Neural crest cell (in vitro differentiated cells): ENCODE measurements at regions not wholly inside any gene's neighbourhood (a gene's known extent, or its start where the extent isn't known, plus 50 kb on each side); places are given as distances from the start of the nearest gene placed in this dataset.
A peak's percentile ranks its signal among the peaks of the same experiment; 100 is the strongest.
"Not testable (repeated sequence)": the region's sequence is repeated elsewhere in the genome, so short reads cannot be mapped to it uniquely, and the experiment has no call there.

Experiments used
- DNase-seq: peaks from one replicate; pipeline ENCODE4 v3.0.0; 2021; ENCODE audit warnings: low read depth, mixed read lengths, low spot score
- H3K27ac Mint-ChIP-seq: one replicate; pipeline ENCODE4 v1.8.0; 2021; ENCODE audit warnings: mild to moderate bottlenecking, mixed read lengths; ENCODE audit not compliant: unreplicated experiment
- H3K27me3 Mint-ChIP-seq: 2 replicates; pipeline ENCODE4 v1.8.0; 2021; ENCODE audit warnings: low read depth, mild to moderate bottlenecking, mixed read lengths
- H3K36me3 Mint-ChIP-seq: 2 replicates; pipeline ENCODE4 v1.8.0; 2021; ENCODE audit warnings: low read depth, mild to moderate bottlenecking, mixed read lengths
- H3K4me1 Mint-ChIP-seq: 2 replicates; pipeline ENCODE4 v1.8.0; 2021; ENCODE audit warnings: mixed read lengths
- H3K4me3 Mint-ChIP-seq: one replicate; pipeline ENCODE4 v1.8.0; 2021; ENCODE audit warnings: mild to moderate bottlenecking, mixed read lengths
- H3K9me3 Mint-ChIP-seq: 2 replicates; pipeline ENCODE4 v1.8.0; 2021; ENCODE audit warnings: mixed read lengths
- CTCF ChIP-seq: fragments of 200-600 bp; sonication (generic); conservative IDR thresholded peaks from 2 replicates; pipeline ENCODE4 v1.5.0; 2021; ENCODE audit warnings: antibody characterized with exemption, mild to moderate bottlenecking

DNA sequence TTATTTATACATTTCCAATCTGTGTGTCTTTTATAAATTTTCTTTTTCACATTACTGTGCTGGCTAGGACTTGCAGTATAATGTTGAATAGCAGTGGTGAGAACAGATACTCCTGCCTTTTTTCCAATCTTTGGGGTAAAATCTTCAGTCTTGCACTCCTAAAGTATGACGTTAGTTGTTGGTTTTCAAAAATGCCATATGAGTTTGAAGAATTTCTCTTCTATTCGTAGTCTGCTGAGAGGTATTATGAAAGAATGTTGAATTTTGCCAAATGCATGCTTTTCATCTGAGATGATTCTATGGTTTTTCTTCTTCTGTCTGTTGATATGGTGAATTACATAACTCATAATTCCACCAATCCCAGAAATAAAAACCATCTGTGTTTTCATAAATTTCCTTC, 335.3 kb upstream of the CHST9 start:
- H3K36me3 Mint-ChIP-seq = no peaks in the 10 kb centered on the region

GRCh38 chr18:27510036-27510633, 325.0 kb upstream of the CHST9 start:
- not testable (repeated sequence) for H3K4me1 Mint-ChIP-seq, H3K27ac Mint-ChIP-seq, H3K27me3 Mint-ChIP-seq, H3K36me3 Mint-ChIP-seq, H3K4me3 Mint-ChIP-seq, H3K9me3 Mint-ChIP-seq, DNase-seq

More for the DNA sequence above, 335.3 kb upstream of the CHST9 start:
- peaks cover 3% of the 10 kb centered on the region for H3K9me3 Mint-ChIP-seq
- no peak overlapping the region for H3K27ac Mint-ChIP-seq
- DNase-seq = no peak
- TF ChIP-seq CTCF = no peak
- no peaks in the 10 kb centered on the region for H3K27me3 Mint-ChIP-seq
- H3K4me3 Mint-ChIP-seq = no peak overlapping the region
- no peaks in the 10 kb centered on the region for H3K4me1 Mint-ChIP-seq

DNA sequence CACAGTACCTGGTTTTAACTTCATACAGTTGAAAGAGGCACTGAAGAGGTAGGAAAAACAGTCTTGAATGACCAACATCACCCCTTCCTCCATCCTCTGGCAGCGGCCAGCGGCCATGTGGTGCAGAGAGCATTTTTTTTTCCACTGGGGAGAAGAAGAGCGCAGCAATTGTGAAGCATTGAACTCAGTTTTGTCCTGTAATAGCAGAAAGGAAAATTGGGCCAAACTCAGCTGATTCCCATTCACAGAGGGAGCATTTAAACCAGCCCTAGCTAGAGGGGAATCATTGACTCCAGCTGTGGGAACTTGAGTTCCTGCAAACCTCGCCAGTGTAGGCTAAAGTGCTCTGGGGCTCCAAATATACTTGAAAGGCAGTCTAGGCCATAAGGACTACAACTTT, 316.6 kb upstream of the CHST9 start:
- H3K4me3 Mint-ChIP-seq = no peak overlapping the region
- H3K36me3 Mint-ChIP-seq = peaks cover 4% of the 10 kb centered on the region
- peak overlapping the region; percentile 17 for H3K27ac Mint-ChIP-seq
- no peak for TF ChIP-seq CTCF
- no peak for DNase-seq
- peaks cover 16% of the 10 kb centered on the region for H3K9me3 Mint-ChIP-seq
- H3K4me1 Mint-ChIP-seq = peaks cover 16% of the 10 kb centered on the region
- no peaks in the 10 kb centered on the region for H3K27me3 Mint-ChIP-seq

GRCh38 chr18:27500531-27500930, 315.4 kb upstream of the CHST9 start:
- H3K36me3 Mint-ChIP-seq = peaks cover 4% of the 10 kb centered on the region
- H3K4me1 Mint-ChIP-seq = peaks cover 16% of the 10 kb centered on the region
- DNase-seq = no peak

DNA sequence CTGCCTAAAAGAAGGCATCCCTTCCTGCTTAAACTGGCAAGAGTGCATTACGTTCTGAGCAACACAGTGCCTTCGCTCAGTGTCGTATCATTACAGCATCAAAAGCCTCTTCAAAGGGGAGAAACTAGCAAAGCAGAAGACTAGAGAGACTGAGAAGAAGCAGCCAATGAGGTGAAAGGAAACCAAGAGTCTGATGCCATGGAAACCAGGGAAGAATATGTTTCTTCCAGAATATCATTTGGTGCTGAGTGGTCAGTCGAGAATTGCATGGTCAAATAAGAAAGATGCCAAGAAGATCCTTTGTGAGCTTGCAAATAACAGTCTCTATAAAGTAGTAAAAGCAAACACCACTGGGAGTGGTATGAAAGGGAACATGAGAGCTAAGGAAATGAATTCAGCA, 312.1 kb upstream of the CHST9 start:
- Mint-ChIP-seq H3K4me3 (no peak overlapping the region), H3K27ac (no peak overlapping the region), H3K27me3 (no peaks in the 10 kb centered on the region), H3K9me3 (no peaks in the 10 kb centered on the region), H3K4me1 (peaks cover 16% of the 10 kb centered on the region), H3K36me3 (no peaks in the 10 kb centered on the region)
- DNase-seq = no peak
- no peak for TF ChIP-seq CTCF

More at GRCh38 chr18:27500531-27500930, 315.4 kb upstream of the CHST9 start:
- peak overlapping the region; percentile 28 for H3K4me3 Mint-ChIP-seq
- H3K9me3 Mint-ChIP-seq = peaks cover 8% of the 10 kb centered on the region
- no peak overlapping the region for H3K27ac Mint-ChIP-seq
- no peak for TF ChIP-seq CTCF
- H3K27me3 Mint-ChIP-seq = no peaks in the 10 kb centered on the region

DNA sequence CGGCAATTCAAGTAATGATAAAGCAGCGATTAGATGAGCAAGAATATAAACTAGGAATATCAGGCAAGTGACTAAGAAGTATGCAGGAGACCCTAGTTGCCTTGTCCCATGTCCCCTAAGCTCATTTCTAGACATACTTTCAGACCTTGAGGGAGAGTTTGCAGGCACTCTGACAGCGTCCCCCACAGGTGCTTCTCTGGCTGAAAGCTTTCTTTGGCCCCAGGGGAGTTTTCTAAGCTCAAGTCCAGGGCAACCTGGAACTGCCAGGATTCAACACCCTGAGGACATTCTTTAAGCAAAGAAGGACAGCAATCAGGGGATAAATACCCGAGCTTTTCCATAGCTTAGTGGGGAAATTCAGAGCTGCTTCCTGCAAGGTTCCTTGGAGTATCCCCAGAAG, 308.1 kb upstream of the CHST9 start:
- no peaks in the 10 kb centered on the region for H3K27me3 Mint-ChIP-seq
- H3K4me3 Mint-ChIP-seq = no peak overlapping the region
- peaks cover 10% of the 10 kb centered on the region for H3K4me1 Mint-ChIP-seq
- H3K36me3 Mint-ChIP-seq = no peaks in the 10 kb centered on the region
- no peak for TF ChIP-seq CTCF
- DNase-seq = no peak
- no peak overlapping the region for H3K27ac Mint-ChIP-seq
- H3K9me3 Mint-ChIP-seq = peaks cover 2% of the 10 kb centered on the region
